ENCODE measurements at regions not wholly inside any gene's neighbourhood (a gene's known extent, or its start where the extent isn't known, plus 50 kb on each side); places are given as distances from the start of the nearest gene placed in this dataset.

- TF ChIP-seq CTCF (IDR thresholded peaks at IDR 0.05 in 8 of 11, conservative IDR thresholded peaks at IDR 0.05 in 3 of 11) (no peak), POLR2A (IDR thresholded peaks at IDR 0.05) (no peak)
These were observed 129.1 kb upstream of the TEX13D start for GRCh38 chrX:124203311-124203710.
